HG03135 (cell line): ENCODE measurements at regions not wholly inside any gene's neighbourhood (a gene's known extent, or its start where the extent isn't known, plus 50 kb on each side); places are given as distances from the start of the nearest gene placed in this dataset.

Source experiments
- ATAC-seq: cut with Tn5 transposase; IDR thresholded peaks from one replicate; pipeline ENCODE4 v1.9.1; 2021; ENCODE audit warnings: mild to moderate bottlenecking, moderate library complexity; ENCODE audit not compliant: unreplicated experiment

DNA sequence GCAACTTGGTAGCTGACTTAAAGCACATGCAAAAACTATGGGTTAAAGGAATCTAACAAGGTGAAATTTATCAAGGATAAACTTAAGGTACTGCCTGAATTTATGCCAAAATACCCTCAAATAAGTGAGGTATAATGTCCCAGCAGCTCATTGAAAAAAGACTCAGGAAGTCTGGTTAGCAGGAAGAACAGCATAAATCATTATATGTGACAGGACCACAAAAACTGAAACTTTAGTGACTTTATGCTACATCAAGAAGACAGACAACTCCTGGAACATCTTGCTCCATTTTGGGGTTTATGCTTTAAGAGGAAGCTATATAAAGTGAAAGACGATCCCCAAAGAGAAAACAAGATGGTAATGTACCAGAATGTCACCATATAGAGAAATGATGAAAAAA lies 282.4 kb upstream of the ZNF462 start:
- ATAC-seq: no peak

DNA sequence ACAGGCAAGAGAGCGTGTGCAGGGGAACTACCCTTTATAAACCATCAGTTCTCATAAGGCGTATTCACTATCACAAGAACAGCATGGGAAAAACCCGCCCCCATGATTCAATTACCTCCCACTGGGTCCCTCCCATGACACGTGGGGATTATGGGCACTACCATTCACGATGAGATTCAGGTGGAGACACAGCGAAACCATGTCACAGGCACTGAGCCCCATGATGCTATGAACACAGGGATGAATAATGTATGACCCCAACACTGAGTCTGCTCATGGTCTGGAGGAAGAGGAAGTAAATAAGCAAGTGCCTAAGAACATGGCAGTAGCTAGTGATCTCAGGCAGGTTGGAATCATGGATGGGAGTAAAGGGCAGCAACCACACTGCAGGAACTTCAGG lies 281.0 kb upstream of the ZNF462 start:
- ATAC-seq: no peak

DNA sequence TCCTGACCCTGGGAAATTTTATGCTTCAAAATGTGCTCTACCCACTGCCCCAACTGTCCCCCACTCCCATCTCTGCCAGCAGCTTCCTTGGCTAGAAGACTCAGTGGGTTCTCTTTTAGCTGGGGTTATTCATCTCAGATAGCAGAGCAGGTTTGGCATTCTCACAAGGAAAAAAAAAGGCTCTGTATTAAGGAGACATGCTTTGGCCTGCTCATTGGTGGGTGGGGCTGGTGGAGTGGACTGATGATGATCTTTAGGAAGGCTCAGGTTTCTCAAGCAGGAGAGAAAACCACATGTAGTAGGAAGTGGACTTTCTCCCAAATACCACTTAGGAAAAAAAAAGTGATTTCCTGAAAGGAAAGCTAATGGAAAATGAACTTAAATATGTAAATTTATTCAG lies 279.2 kb upstream of the ZNF462 start:
- no peak for ATAC-seq

DNA sequence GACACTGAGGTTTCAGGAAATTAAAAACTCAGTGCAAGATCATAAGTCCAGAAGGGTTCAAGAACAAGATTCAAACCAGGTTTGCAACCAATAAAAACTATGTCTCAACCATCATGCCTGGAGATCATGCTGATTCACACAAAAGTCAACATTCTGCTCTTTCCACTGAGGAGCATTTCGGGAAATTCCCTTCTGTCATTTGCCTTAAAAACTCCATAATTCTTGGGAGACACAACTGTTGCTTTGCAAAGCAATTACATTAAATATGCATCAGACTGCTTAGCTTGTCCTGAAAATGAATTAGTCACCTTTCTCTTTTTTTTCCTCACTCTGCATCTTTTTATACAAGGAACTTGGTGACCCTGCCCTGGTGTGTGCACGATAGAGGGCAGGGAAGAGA lies 275.9 kb upstream of the ZNF462 start:
- ATAC-seq: no peak

DNA sequence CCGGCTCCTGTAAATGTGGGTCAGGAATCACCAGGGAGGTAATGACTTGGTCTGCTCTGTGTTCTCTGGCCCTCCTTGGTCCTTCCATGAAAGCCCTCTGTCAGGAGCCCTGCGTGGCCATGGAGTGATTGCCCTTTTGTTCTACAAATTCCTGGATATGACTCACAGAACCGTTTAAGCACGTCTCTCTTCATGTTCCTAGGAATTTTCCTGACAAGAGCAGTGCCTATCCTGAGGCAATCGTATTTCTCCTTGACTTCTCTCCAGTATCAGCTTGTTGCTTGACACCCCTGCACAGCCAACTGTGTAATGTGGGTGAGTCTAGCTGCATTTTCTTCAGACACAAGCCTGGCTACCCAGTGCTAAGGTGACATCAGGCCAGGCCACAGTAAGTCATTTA lies 274.3 kb upstream of the ZNF462 start:
- no peak for ATAC-seq

DNA sequence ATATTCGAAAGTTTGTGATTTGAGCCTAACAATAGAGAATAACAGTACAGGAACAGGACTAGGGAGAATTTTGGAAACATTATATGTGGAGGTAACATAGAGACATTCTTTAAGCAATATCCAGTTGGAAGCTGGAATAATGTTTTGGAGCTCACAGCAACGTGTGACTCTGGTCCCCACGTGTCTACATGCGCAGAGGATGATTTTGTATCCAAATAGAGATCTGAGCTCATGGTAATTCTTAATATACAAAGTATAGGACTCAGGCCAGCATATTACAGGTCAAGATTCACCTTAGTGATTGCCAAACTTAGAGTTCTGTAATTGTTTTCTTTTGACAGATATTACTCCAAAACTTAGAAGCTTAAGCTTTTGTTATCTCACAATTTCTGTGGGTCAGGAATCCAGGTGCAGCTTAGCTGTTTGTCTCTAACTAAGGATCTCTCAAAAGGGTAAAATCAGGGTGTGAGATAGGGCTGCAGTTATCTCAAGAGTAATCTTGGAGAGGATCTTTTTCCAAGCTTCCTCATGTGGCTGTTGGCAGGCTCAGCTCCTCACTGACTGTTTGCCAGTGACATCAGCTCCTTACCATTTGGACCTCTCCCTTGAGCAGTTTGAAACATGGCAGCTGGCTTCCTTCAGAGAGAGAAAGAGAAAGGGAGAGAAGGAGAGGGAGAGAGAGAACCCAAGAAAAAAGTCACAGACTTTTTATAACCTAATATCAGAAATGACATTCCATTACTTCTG lies 272.0 kb upstream of the ZNF462 start:
- no peak for ATAC-seq

DNA sequence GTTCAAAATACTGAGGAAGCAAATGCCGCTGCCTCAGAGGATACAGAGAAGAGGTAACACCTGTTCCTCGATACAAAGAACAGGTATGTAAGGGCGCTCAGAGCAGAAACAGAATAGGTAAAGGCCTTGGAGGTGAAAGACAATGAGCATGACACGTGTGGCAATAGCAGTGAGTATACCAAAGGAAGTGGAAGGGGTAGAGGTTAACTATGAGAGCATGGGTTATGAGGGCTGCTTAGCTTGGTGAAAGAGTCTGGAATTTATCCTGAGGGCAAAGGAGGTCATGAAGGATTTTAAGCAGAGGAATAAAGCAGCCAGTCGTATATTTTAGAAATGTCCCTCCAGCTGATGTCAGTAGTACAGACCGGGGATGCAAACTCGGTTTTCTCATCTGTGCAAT lies 269.8 kb upstream of the ZNF462 start:
- no peak for ATAC-seq

DNA sequence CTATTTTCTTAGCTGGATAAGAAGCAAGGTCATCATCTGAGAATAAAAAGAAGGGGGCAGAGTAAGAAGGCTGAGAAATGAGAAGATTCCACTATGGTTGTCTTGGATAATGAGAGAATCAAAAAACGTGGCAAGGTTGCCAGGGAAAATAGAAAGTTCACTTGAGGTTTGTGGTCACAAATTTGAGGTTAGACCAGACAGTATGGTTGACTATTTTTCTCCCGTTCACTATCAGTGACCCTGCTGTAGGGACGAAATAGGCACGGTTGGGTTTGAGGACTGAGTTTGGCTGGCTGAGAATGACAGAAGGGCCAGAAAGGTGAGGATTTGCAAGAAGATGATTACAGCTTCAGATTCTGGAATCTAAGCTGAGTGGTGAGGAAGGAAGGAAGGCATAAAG lies 266.0 kb upstream of the ZNF462 start:
- no peak for ATAC-seq

DNA sequence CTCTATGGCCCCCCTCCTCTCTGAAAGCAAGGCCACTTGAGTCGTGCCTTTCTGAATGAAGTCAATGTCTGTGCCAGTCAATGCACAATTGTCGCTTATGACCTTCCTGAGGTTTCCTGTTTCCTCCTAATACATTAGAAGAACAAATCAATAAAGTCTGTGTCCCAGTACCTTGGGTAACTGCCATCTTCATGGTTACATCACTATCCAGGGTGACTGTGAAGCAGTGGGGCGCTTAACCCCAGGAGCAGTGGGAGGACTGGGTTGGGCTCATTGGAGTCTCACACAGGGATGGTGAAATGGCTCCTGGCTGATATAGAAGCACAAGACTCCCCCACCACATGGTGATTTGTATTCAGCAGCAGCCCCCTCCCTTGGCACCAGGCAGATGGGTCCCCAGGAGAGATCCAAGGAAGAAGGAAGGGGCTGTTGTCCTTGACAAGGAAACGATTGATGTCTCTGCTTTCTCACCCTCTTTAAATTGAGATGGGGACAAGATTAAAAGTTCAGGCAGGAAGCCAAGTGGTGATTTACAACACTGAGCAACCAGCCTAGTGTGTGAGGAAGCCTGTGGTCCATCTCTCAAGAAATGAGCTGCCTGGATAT lies 261.9 kb upstream of the ZNF462 start:
- ATAC-seq: no peak

DNA sequence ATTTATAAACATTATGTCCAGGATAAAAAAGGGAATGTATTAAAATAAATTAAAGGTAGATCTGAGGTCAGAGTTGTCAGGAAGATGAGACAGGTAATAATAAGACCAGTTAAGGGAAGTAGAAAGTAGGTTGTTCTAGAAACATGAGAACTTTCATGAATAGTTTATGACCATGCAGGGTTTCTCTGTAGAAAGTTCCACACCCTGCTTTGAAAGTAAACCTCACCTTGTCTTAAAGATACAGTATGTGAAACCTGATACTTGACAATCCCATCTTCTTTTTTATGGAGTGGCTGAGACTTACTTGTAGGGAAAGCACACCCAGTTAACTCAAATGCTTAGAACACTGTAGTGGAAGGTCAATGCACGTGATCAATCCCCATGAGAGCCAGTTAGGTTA lies 260.6 kb upstream of the ZNF462 start:
- ATAC-seq: no peak

DNA sequence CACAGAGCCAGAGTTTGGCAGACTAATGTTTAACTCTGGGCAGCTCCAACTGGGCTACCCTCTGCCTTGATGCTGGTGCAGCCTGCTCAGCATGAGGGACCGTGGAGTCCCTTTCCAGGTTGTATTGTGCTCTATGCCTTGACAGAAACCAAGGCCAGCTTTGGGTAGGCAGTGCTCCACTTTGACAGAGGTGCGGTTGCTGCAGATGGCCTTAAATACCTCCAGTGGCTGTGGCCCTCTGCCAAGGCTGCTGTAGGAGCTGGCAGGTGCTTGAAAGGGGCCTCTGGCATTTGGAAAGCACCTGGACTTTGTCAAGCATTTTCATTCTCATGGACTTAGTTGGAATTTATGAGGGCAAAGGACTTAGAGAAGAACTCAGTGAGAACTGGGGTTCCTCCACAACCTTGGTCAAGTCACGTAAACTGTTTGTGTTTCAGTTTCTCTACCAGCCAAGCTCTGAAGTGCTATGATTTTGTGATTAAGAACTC lies 249.7 kb upstream of the ZNF462 start:
- ATAC-seq: no peak

DNA sequence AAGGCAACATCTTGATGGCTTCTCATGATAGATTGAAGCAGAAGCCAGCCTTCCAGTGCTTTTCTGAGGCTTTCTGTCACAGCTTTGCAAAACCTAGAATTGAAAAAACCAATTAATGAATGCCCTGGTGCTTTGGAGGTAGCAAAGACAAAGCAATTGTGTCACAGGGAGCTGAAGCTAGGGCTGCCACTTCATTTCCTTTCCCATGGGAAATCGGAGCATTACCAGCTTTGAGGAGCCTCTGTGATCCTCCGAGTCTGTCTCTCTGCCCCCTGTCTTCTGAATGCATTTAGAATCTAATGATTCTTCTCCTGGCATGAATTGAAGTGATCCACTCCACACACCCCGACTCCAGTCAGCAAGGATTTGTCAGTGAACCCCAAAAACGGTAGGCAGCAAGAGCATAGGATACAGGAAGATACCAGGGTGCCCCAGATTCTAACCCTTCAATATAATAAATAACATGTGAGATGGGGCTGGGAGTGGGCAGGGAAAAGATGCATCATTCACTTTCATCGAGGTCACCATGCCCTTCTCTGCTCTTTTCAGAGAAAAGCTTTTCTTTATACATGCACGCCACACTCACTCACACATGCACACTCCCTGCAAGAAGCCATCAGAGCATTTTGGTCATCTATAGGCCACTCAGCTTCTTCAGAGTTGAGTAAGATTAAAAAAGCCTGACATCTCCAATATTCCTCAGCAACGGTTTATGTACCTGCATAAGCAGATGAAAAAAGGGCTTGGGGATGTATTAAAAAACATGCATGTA lies 247.7 kb upstream of the ZNF462 start:
- no peak for ATAC-seq

DNA sequence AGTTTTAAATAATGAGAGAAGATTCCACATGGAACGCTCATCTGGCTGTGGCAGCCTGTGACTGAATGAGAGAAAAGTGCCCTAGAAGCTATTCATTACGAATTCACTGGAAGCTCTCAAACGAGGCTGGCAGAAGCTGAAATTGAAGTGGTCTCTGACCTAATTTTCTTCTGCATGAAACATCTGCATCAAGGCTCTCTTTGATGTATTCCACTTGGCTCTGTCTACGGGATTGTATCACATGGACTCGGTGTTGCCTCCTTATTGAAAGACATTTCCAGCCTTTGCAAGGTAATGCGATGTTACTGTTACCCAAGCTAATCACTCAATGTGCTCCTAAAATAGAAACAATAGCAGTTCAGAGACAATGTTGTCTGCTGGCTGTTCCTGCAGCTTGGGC lies 246.9 kb upstream of the ZNF462 start:
- ATAC-seq: no peak

DNA sequence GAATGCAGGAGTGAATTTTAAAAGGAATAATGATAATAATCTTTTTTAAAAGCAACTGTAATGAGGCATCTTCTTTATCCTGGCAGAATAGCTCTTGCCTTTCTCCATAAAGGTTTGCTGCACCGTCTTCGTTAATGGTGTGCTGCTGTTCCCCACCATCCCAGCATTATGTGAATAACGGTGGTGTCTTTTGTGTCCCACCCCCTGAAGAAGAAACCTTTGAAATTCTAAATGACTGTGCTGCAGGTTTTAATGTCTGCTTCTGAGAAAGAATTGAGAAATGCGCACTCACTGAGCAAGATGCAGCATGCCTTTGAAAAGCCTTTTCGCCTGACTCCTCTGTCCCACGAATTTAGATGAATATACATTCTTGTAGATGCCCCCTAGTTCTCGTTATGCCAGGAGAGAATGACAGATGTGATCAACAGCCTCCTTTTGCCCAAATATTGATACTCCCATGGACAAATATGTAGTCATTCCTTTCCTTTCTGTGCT lies 246.1 kb upstream of the ZNF462 start:
- no peak for ATAC-seq

DNA sequence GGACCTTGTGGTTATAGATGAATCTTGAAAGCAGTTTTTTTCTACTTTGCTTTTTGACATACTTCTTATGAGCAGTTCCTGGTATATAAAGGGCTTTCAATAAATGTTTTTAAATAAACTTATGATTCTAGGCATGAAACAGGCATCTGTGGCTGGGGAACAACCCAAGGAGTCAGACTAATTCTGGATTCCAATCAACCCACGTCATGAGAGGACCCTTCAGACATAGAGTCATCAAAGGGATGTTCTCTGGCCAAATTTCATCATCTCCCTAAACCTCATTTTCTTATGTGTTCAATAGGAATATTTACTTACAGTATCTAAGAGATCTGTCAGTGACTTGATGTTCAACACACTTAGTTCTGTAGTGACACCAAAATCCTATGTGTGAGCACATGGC lies 243.8 kb upstream of the ZNF462 start:
- no peak for ATAC-seq

DNA sequence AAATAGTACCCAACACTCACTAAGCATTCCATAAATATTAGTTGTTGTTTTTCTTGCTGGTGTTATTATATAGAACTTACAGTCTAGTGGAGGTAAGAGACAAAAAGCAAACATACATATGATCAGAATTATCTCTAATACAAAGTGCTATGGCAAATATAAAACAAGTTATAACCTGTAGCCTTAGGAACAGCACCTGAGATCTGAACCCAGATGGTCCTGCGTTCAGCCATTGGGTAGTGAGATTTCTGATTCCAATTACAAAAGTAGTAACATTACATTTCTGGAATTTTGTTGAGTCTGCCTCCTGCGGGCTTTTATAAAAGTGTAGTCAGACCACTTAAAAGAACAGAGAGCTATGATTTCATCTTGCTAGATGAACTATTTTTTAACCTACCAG lies 242.9 kb upstream of the ZNF462 start:
- no peak for ATAC-seq

DNA sequence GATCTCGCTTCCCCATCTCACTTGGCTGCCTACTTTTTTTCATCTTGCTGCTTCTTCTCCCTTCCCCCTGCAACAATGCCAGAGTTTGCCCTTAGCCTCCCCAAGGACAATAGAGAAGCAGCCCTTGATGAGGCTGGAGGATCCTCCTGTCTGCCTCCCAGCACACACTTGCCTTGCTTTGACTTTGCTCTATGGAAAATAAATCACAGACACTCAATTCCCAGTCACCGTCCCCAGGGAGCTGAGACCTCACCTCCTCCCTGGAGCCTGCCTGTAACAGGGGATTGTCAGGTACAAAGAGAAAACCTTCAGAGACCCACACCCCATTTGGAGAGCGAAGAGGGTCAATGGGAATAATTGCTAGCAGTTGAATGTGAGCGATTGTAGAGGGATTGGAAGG lies 242.1 kb upstream of the ZNF462 start:
- no peak for ATAC-seq

DNA sequence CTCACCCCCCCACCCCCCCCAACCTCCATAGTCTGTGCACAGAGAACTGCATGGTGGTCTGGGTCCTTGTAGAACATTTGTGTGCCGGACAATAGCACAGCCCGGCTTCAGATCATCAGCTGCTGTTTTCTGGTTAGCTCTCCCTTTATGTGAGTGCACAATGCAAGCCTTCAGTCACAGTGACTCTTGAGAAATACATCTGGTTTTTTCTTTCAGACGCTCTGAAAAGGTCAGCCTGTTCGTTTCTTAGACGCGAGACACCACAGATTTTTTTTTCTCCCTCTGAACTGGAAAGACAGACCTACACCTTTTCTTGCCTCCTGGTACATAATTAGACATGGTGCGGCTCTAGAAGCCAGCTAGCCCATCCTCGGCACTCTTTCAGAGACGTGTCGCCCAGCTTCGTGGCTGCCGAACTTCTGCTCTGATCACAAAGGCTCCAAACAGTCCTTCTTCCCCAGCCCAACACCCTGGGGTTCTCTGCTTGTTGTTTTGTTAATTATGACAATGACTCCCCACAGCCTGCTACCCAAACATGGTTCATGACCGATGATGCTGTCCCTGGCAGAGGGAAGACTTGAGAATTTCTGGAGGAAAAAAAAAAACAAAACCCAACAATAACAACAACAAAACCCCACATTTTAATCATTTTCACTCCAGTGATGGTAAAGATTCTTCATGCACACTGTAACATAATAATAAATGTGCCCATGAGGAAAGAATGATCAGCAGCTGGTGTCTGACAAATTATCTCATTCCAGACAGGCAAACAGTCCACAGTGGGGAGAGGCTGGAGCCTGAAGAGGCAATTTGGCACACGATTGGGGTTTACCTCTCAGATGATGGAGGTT lies 241.4 kb upstream of the ZNF462 start:
- no peak for ATAC-seq

DNA sequence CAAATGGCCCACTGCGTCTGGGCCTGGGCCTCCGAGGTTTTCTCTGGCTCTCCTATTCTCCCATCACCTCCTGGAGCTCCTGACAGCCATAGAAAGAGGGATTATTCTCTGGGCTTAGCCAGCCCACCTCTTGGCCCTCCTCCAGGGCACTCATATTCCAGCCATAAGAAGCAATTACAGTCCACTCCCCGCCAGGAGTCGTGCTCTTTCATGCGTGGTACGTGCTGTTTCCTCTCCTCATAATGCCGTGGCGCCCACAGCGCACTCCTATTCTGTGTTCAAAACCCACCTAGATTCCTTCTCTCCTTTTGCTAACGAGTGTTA lies 240.8 kb upstream of the ZNF462 start:
- no peak for ATAC-seq

DNA sequence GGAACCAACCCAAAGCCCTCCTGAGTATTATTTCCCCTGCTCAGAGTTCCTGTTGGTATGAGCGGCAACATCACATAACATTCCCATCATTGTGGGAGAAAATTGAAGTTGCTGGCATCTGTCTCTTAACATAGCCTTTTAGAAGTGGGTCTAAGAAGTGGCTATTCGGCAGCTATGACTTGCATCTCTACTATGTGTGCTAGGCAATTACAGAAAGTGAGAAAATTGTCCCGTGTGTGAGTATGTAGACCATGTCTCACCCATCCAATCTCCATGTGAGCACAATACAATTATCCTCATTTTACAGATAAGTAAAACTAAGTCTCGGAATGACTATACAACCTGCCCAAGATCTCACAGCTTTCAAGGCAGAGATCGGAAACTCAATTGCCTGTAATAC lies 239.4 kb upstream of the ZNF462 start:
- no peak for ATAC-seq

DNA sequence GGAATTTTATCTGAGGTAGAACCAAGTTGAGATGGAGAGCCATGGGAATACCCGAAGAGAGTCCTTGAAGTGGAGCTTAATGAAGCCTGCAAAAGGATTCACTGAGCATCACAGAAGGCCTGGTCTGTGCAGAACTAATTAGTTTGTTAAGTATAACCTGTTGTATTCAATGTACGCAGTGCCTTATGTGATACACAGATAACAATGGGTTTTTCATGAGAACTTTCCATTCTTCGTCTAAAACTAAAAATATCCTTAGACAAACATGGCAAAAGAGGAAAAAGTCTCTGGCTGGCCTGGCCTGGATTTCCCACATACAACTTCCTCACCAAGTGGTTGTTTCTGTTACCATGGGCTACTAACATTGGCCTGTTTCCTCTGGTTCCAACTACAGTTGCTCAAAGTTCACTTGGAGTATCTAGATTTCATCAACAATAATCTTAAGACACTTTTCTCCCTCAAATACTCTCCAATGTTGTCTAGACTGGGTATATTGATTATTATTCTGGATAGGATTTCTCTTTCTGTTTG lies 237.6 kb upstream of the ZNF462 start:
- no peak for ATAC-seq
